ENCODE measurements at regions not wholly inside any gene's neighbourhood (a gene's known extent, or its start where the extent isn't known, plus 50 kb on each side); places are given as distances from the start of the nearest gene placed in this dataset.

- DNase-seq (ENCODE audit: low spot score), result no peak
- no peak for TF ChIP-seq CTCF (IDR thresholded peaks at IDR 0.05; ENCODE audit: extremely low read depth, missing control alignments)
Measured at GRCh38 chr14:22405201-22405600, 183.8 kb downstream of the DAD1 start.

DNA sequence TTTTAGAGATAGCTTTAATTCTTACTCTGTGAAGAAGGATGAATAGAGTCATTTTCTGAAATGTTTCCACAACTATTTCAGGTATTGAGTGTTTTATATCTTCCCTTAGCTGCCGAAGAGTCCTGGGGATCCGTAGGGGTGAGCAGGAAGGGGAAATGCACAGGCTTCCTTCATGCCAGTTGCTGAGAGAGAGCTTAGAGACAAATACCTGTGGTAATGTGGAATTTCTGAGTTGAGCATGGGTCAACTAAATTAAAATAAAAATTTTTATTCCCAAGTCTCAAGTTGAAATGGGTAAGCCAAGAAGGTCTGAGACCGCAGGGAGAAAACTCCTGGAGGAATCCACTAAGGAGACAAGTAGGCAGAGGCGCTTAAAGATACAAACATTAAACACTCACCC, 185.7 kb downstream of the DAD1 start:
- no peak for DNase-seq (ENCODE audit: low spot score)
- TF ChIP-seq CTCF (IDR thresholded peaks at IDR 0.05; ENCODE audit: extremely low read depth, missing control alignments), result no peak

GRCh38 chr14:22400655-22401259, 188.3 kb downstream of the DAD1 start:
- TF ChIP-seq CTCF (IDR thresholded peaks at IDR 0.05; ENCODE audit: extremely low read depth, missing control alignments), result no peak
- no peak for DNase-seq (ENCODE audit: low spot score)

DNA sequence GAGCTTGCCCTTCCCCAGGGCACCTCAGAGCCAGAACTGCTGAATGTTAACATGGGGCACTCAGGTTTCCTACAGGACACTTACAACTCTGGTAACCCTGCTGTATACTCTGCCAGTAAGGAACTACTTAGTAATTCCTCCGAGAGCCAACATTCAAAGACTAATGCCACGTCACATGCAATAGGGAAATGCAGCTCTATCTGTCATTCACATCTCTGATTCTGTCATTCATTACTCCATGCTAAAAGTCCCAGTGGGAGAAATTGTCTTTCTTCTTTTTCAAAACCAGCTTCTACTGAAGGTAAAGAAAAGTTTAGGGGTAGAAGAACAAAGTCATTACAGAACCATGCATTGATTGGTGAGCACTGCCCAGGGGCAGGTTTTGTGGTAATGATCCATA, 189.2 kb downstream of the DAD1 start:
- no peak for TF ChIP-seq CTCF (IDR thresholded peaks at IDR 0.05; ENCODE audit: extremely low read depth, missing control alignments)
- DNase-seq (ENCODE audit: low spot score), result no peak

GRCh38 chr14:22397221-22397737, 191.7 kb downstream of the DAD1 start:
- no peak for TF ChIP-seq CTCF (IDR thresholded peaks at IDR 0.05; ENCODE audit: extremely low read depth, missing control alignments)
- DNase-seq (ENCODE audit: low spot score), result no peak

DNA sequence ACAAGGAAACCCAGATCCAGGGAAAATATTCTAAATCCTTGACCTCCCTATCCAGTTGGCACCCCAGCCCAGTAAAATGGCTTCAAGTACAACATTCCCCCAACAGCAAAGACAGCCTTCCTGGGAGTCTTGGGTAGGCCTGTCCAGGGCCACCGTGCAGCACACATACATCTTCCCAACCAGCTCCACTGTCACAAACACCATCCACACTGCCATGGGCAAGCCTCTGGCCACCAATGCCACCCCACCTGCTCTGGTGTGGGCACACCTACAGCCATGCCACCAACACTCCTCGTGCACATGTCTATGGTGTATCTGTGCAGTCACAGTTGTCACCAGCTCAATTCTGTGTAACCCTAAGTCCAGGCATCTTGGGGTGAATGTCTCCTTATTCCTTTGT, 193.2 kb downstream of the DAD1 start:
- DNase-seq (ENCODE audit: low spot score), result no peak
- TF ChIP-seq CTCF (IDR thresholded peaks at IDR 0.05; ENCODE audit: extremely low read depth, missing control alignments), result no peak

- TF ChIP-seq CTCF (IDR thresholded peaks at IDR 0.05; ENCODE audit: extremely low read depth, missing control alignments), result no peak
- no peak for DNase-seq (ENCODE audit: low spot score)
Measured at GRCh38 chr14:22394616-22395015, 194.4 kb downstream of the DAD1 start.
